GM18858 (cell line): ENCODE measurements at regions not wholly inside any gene's neighbourhood (a gene's known extent, or its start where the extent isn't known, plus 50 kb on each side); places are given as distances from the start of the nearest gene placed in this dataset.
"Not testable (repeated sequence)": the region's sequence is repeated elsewhere in the genome, so short reads cannot be mapped to it uniquely, and the experiment has no call there.

ENCODE experiments used
- ATAC-seq: cut with Tn5 transposase; IDR thresholded peaks from one replicate; pipeline ENCODE4 v1.9.1; 2021; ENCODE audit not compliant: unreplicated experiment

DNA sequence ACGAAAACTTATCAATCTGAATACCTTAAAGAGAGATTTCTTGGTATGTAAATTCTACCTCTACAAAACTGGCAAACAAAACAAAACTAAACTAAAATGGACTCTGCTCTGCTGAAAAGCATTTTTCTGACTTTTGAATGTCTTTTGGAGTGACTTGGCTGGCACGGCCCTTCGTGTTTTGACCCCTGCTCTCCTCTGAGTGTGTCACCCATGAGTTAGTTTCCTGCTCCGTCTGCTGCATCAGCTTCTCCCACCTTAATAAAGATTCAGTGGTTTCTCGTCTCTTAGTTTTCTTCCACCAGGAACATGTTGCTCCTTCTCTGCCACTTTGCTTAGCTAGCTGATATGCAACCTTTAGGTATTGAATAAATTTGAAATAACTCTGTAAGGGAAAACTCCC lies 1084.0 kb upstream of the CDH18 start:
- no peak for ATAC-seq

DNA sequence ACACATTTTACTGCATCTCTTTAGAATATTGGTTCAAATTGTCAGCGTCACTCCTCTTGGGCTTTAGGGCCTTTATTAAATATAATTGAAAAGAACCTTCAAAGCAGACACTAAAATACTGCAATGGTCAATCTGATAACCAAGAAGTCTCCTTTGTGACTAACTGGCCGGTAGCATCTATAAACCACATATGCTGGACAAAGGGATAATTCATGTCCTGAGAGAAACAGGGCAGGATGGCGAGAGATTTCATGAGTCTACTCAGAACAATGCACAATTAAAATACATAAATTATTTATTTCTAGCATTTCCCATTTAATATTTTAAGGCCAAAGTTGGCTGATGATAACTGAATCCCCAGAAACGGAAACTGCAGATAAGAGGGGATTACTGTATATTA lies 1083.4 kb upstream of the CDH18 start:
- ATAC-seq, result no peak

DNA sequence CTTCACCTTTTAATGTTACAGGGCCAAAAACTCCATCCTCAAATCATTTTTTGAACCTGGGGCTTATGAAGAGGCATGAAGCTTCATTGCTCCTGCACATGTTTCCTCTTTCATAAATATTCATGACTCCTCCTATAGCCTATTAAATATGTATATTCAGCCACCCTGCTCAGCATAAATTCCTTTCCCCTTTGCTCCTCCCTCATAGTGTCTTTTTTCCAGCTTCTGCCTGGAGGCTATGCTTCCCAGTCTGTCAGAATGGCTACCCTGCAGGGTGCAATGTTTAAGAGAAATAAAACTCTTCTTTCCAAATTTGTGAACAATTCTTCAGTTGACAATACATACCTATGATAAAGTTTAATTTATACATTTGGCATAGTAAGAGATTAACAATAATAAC lies 1082.9 kb upstream of the CDH18 start:
- ATAC-seq, result no peak

DNA sequence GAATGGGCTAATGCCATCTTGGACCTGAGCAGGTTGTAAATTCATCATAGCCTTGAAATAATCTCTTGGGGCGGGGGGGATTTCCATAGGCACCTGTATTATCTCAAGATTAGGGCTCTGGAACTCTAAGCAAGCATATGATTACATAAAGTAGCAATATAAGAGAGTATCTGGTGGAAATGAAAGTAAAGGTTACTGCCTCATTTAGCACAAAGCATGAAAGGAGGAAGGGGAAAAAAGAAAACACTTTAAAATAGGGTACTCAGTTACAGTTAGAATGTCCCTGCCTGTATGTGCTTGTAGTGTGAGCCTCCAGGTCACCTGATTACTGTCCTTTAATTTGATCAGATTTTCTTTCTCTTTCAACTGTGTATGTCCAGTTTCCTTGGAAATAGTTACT lies 1079.7 kb upstream of the CDH18 start:
- ATAC-seq, result no peak

DNA sequence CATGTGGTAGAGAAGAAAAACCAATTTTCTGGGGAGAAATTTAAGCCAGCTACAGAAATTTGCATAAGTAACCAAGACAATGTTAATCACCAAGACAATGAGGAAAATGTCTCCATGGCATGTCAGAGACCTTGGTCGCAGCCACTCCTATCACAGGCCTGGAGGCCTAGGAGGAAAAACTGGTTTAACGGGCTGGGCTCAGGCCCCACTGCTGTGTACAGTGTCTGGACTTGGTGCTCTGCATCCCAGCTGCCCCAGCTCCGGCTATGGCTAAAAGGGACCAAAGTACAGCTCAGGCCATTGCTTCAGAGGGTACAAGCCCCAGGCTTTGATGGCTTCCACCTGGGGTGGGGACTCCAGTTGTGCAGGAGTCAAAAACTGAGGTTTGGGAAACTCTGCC lies 1075.1 kb upstream of the CDH18 start:
- ATAC-seq, result no peak

DNA sequence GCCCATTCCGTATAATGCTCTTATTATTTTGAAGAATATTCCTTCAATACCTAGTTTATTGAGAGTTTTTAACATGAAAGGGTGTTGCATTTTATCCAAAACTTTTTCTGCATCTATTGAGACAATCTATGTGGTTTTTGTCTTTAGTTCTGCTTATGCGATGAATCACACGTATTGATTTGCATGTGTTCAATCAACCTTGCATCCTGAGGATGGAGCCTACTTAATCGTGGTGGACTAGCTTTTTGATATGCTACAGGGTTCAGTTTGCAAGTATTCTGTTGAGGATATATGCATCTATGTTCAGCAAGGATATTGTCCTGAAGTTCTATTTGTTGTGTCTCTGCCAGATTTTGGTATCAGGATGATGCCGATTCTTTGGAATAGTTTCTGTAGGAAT lies 1070.3 kb upstream of the CDH18 start:
- ATAC-seq, result peak; percentile 99

DNA sequence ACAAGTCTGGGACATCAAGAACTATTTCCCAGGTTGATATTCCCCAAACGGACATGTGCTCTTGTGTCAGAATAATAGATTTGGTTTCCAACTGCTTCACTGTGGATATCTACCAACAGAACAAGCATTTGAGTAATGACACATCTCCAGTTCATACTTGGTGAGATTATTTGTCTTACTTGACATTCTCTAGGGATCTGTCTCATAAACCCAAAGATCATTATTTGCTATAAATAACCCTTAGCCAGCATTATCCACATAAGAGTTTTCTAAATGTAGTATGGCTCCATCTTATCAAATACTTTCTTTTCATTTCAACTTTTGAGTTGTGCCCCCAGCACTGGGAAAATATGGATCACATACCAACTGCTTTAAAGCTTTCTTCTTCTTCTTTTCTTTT lies 1063.9 kb upstream of the CDH18 start:
- ATAC-seq, result no peak

DNA sequence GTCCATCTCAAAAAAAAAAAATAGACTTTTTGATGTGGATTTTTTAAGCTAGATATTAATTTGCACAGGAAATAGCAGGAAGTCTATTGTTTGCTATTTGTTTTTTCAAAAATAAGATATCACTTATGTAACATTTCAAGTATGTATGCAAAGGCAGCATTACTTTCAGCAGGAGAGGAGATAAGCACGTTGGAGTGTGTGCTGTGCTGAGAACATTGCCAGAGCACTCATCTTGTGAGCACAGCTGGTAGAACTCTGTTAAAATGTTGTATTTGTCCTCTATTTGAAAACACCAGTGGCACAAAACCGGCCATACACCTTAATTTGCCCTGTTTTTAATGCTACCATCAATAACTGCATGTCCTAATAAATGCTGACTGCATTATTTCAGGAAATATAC lies 1061.9 kb upstream of the CDH18 start:
- ATAC-seq, result no peak

DNA sequence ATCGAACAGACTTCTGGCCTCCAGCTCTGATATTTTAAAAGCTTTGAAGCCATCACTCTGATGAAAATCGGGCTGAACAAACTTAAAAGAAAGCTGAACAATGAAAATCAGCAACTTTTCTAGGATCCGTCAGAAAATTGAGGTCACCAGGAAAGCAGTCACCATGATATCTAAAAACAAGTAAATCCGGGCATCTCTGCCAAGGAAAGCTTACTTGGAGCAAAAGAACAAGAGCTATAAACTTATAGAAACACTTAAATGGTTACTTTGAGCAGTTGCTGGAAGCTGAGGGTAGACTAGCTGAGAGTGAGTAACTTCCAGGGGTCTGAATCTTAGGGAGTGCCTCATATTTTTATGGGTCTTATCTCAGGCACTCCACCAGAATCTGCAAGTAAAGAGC lies 1043.0 kb upstream of the CDH18 start:
- ATAC-seq, result no peak

DNA sequence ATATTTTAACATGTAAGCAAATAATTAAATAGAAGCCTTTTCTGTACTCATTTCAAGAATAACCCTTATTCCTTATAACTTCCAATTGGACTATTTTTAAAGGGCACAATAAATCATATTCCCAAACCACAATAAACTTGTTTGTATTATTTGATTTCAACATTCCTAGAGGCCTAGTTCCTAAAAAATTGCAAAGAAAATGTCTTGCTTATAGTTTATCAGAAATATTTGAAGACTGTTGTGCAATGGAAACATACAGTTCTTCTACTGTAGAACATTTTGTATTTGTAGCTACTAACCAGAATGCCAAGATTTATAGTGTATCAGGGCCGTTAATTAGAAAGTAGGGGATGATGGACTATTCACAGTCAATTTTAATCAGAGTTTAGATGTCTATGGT lies 1037.0 kb upstream of the CDH18 start:
- ATAC-seq, result no peak

DNA sequence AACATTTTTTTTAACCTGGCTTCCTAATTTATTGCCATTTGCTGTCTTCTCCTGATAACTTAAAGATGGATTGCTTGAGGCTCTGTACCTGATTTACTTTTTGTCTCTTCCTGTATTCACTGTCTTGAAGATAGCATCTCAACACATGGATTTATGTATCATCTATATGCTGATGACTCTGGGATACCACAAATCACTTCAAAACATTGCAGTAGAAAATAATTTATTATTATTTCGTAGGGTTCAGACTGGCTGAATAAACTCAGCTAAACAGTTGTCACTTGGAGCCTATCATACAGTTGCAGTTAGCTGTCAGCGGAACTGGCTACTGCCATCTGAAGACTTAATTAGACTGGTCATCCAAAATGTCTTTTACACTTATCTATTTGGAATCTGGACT lies 1025.2 kb upstream of the CDH18 start:
- no peak for ATAC-seq

DNA sequence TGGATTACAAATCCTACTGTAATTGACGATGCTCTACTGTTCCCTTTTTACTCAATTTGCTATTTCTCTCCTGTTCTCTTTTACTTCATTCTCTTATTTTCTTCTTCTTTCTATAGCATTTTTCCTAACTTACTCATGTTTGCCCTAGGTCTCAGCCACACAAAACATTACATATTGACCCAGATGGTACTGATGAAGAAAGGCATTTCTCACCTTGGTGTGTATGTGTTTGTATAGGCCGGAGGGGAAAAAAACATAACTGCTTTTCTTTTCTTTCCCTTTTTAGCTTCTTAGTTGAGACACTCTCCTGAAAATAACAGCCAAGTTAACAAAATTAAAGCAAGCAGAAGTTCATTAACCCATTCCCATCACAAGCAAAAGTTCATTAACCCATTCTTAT lies 1019.8 kb upstream of the CDH18 start:
- no peak for ATAC-seq

DNA sequence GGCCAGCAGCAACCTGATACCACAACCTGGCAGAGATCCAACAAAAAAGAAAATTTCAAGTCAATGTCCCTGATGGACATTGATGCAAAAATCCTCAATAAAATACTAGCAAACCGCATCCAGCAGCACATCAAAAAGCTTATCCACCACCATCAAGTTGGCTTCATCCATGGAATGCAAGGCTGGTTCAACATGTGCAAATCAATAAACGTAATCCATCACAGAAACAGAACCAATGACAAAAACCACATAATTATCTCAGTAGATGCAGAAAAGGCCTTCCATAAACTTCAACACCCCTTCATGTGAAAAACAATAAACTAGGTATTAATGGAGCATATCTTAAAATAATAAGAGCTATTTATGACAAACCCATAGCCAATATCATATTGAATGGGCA lies 1000.9 kb upstream of the CDH18 start:
- ATAC-seq, result not testable (repeated sequence)

DNA sequence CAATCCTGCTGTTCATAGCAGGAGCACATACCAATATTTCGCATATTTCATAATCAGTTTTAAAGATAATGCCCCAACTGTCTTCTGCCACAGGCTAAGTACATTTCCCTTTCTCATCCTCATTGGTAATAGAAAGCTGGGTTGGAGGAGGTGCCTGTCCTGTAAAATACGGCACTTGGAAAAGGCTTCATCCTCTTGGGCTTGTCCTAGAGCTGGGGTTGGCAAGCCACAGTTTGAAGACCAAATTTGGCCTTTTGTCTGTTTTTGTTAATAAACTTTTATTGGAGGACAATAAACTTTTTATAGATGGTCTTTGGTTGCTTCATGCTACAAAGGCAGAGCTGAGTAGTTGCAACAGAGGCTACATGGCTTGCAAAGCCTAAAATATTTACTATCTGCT lies 997.8 kb upstream of the CDH18 start:
- no peak for ATAC-seq

DNA sequence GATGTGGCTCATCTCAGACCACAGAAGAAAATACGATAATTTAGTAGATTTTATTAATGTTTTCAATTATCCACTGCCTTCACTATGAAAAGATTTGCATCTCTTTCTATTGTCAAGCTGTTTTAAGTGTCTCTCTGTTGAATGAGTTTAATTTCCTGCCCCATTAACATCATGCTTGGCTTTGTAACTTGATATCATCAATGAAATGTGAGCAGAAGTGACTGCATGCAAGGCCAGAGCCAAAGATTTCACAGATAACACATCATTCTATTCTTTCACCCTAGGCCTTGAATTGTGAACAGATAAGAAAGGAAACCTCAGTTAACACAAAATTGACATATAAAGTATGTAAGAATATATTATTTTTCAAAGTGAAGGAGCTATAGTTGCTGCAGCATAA lies 986.4 kb upstream of the CDH18 start:
- no peak for ATAC-seq

DNA sequence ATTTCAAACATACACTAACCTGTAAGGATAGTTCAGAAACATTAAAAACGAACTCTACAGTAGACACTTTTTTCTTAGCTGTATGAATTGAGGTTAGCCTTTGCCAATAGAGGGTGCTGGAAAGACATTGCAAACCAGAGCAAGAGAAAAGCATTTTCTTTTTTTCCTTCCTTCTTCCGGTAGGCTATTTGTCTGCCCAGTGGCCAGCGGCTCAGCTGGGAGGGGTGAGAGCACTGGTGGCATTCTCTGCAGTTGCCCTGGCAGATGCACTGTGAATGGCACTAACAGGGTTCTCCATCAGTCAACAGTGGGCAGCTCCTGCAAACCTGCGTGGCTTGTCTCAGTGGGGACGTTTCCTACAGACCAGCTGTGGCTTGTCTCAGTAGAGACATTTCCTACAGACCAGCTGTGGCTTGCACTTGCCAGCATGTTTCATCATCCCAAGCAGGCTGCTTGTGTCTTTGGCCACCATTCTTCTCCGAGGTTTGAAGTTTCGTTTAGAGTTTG lies 984.5 kb upstream of the CDH18 start:
- peak; percentile 86 for ATAC-seq

DNA sequence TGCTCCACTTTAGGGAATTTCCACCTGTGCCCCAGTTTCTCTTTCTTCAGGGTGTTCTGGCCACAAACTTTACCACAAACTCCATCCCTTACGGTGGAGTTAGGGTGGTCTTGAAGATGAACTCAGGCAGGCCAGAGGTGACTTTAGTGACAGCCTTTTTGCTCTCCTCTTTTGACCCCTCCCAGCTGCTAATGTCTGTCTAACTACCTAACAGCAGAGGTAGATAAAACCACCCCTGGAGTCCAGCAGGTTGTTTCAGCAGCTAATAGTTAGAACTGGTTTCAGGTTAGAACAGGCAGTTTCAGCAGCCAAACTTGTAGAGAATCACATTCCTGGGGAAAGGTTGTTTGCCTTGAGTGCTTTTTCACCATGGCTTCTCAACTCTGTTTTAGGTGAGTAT lies 971.3 kb upstream of the CDH18 start:
- ATAC-seq, result no peak

DNA sequence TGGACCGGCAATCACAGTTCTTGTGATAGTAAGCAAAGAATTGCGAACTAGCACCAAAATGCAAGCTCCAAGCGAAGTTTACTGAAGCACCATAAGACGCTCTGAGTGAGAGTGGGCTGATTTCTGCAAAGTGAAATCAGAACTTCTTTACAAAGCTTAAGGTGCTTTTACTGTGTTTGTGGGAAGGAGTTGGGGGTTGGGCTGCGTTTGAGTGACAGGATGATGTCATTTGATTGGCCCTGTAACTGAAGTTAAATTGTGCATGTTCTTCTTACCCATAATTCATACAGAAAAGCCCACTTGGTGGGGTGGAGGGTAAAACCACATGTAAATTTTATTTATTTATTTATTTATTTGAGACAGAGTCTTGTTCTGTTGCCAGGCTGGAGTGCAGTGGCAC lies 970.6 kb upstream of the CDH18 start:
- ATAC-seq, result no peak

DNA sequence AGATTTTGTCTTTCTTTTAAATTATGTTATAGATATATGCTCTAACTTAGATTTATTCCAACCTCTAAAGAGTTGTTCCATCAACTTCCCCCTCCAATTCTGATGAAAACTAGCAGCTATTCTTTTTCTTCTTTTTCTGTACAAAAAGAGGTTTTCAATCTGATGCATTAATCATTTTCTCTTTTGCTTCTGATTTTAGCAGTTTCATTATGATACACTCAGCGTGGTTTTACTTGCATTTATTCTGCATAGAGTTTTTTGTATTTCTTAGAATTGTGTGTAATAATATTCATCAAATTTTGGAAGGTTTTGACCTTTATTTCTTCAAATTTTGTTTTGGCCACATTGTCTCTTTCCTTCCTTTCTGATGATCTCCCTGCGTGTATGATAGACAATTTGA lies 968.1 kb upstream of the CDH18 start:
- ATAC-seq, result no peak

DNA sequence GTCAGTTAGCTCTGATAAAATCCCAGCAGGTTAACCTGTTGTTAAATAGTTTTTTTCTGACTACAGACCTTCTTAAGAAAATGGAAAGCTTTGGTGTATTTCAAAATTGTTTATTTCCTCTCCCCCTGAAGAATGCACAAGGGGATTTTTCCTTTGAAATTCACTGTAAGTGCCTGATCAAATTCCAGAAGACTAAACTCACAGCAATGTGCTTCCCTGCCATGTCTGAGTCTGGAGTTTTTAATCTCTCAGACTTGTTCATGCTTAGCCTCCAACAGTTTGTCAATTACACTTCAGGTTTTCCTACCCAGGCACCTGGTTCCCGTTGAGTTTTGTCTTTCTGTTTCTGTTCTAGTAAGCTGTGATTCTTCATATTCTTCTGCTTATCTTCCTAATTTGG lies 961.6 kb upstream of the CDH18 start:
- no peak for ATAC-seq

DNA sequence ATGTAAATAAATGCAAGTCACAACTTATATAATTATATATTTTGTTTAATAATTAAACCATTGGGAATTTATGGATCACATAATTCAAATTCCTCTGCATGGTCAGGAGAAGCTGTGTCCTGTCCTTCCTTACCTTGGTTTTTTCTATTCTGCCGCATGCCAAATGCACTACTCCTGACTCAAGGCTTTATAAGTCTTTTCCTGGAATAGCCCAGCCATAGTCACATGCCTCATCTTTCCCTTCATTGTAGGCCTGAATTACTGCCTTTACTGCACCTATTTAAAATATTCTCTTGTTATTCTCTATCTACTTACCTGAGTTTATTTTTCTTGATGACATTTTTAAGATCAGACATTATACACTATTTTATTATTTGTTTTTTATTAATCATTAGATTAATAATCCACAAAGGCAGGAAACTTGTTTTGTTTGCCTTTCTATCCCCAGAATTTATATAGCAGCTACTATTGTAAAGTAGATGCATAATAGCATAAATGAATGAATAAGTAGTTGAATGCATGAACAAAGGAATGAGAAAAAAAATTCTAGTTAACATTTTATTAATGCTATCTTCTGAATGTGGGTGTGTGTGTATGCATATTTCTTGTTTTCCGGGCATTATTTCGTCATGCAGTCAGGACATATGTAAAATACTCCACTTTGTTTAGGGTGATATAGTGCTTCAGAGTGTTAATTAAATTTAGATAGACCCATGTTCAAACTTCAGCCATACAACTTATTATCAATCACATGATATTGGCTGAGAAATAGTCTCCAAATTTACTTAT lies 955.4 kb upstream of the CDH18 start:
- ATAC-seq, result not testable (repeated sequence)

DNA sequence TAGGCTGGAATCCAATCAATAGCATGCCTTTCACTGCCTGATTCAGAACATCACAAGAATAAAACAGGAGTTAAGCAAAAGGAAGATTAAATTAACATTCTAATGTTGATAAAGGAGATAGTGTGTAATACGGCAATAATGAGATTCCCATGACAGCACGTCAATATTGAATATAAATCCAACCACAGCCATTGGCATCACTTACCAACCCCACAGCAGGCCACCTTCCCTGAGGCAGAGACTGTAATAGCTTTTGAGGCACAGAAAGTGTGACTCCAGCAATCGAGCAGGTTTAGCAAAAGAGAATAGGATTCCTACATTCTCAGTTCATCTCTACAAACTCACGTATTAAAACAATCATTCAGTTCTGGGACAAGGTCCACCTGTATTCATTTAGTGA lies 954.6 kb upstream of the CDH18 start:
- ATAC-seq, result not testable (repeated sequence)

DNA sequence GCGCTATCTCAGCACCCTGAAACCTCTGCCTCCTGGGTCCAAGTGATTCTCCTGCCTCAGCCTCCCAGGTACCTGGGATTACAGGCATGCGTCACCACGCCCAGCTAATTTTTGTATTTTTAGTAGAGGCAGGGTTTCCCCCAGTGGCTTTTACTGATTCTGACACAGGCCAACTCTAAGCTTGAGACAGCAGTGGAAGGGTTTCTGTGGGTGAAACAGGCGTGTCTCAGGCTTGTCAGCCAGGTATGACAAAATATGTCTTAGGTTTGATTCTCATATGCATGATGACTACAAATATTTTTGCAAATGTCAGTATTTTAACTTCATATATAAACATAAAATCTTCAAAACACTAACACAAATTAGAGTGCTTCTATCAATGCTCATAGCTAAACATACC lies 952.8 kb upstream of the CDH18 start:
- not testable (repeated sequence) for ATAC-seq
